GM06990 (cell line): ENCODE measurements at regions not wholly inside any gene's neighbourhood (a gene's known extent, or its start where the extent isn't known, plus 50 kb on each side); places are given as distances from the start of the nearest gene placed in this dataset.

ENCODE experiments used
- DNase-seq: peaks from one replicate; pipeline ENCODE4 v3.0.0-alpha.2; 2011; ENCODE audit not compliant: insufficient read length; ENCODE audit errors: extremely low read depth
- H3K27me3 ChIP-seq: replicated peaks from 2 replicates; pipeline ENCODE4 v1.6.0; 2011; ENCODE audit warnings: low read length; ENCODE audit not compliant: control insufficient read depth, insufficient read depth
- H3K36me3 ChIP-seq: 2 replicates; pipeline ENCODE4 v1.5.1; 2011; ENCODE audit warnings: low read length; ENCODE audit not compliant: control insufficient read depth, insufficient read depth
- H3K4me3 ChIP-seq: replicated peaks from 2 replicates; pipeline ENCODE4 v1.5.1; 2011; ENCODE audit warnings: low read depth, mild to moderate bottlenecking, control low read depth, low read length
- TF ChIP-seq, protein P1 (sequence below): IDR thresholded peaks from 2 replicates; pipeline ENCODE4 v1.5.1; 2011; ENCODE audit warnings: low read length, control low read depth, mild to moderate bottlenecking, inconsistent platforms; ENCODE audit not compliant: insufficient read depth, poor library complexity, severe bottlenecking

DNA sequence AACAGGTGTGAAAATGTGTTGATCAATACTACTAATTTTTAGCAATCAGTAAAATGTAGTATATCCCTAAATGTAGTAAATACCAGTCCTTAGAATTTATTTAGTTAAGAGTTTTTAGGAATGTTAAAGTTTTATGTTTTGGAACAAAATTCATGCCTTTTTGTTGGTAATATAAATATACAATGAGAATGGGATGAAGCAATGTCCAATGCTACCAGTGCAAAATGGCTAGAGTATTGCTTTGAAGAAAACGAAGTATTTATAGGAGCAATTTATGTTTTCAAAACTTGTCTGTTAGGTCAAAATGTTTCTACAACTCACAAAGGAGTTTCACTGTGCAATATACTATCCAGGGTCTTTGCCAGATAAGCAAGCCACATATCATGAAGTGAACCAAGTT lies 851.5 kb downstream of the PCDH18 start:
- Histone ChIP-seq H3K27me3 (no peaks in the 10 kb centered on the region), H3K36me3 (no peaks in the 10 kb centered on the region), H3K4me3 (no peak overlapping the region)
- TF ChIP-seq, protein P1, sequence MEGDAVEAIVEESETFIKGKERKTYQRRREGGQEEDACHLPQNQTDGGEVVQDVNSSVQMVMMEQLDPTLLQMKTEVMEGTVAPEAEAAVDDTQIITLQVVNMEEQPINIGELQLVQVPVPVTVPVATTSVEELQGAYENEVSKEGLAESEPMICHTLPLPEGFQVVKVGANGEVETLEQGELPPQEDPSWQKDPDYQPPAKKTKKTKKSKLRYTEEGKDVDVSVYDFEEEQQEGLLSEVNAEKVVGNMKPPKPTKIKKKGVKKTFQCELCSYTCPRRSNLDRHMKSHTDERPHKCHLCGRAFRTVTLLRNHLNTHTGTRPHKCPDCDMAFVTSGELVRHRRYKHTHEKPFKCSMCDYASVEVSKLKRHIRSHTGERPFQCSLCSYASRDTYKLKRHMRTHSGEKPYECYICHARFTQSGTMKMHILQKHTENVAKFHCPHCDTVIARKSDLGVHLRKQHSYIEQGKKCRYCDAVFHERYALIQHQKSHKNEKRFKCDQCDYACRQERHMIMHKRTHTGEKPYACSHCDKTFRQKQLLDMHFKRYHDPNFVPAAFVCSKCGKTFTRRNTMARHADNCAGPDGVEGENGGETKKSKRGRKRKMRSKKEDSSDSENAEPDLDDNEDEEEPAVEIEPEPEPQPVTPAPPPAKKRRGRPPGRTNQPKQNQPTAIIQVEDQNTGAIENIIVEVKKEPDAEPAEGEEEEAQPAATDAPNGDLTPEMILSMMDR = no peak
- no peak for DNase-seq

DNA sequence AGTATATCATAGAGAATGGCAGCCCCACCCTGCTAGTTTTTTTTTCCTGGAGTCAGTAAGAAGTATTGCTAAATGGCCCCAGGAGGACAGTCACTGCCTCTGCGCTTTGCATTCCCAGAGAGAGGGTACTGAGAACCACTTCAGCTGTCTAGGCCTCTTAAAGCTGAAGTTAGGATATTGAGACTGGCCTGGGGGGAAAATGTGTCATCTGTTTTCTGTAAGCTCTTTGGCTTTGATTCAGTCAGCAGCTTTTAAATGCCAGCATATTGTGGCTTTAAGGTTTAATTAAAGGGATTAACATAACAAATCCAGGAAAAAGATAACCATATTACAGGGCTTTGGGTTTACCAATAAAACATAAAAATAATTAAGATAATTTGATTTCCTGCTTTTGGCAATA lies 852.0 kb downstream of the PCDH18 start:
- no peak for DNase-seq
- H3K4me3 ChIP-seq = no peak overlapping the region
- H3K27me3 ChIP-seq = no peaks in the 10 kb centered on the region
- no peaks in the 10 kb centered on the region for H3K36me3 ChIP-seq
- TF ChIP-seq, protein P1 = no peak

DNA sequence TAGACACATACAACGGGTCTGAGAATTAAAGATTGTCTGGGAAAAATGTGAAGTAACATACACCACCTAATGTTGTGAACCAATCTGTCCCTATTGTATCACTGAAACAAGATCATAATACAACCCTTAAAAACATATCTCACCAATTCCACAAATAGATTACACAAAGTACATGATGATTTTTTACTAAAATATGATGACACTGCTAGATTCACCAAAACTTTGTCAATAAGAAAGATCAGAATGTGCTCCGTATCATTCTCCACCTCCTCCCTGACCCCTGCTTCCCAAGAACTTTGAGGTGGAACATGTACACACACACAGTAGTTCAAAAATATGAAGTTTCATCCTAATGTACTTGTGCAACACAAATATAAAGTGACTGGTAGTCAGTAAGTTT lies 862.0 kb downstream of the PCDH18 start:
- no peaks in the 10 kb centered on the region for H3K36me3 ChIP-seq
- no peak overlapping the region for H3K4me3 ChIP-seq
- TF ChIP-seq, protein P1 = no peak
- no peaks in the 10 kb centered on the region for H3K27me3 ChIP-seq
- DNase-seq = no peak

DNA sequence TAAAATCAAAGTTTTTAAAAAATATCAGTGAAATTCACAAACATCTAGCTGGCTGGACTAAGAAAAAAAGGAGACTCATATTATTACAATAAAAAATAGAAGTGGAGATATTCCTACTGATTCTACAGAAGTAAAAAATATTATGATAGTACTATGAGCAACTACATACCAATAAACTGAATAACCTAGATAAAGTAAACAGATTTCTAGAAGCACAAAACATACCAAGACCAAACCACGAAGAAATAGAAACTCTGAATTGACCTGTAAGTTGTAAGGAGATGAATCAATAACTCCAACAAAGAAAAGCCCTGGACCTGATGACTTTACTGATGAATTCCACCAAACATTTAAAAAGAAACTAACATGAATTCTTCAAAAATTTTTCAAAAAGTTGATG lies 867.3 kb downstream of the PCDH18 start:
- H3K27me3 ChIP-seq = no peaks in the 10 kb centered on the region
- no peak for DNase-seq
- no peak overlapping the region for H3K4me3 ChIP-seq
- no peaks in the 10 kb centered on the region for H3K36me3 ChIP-seq
- TF ChIP-seq, protein P1 = no peak

DNA sequence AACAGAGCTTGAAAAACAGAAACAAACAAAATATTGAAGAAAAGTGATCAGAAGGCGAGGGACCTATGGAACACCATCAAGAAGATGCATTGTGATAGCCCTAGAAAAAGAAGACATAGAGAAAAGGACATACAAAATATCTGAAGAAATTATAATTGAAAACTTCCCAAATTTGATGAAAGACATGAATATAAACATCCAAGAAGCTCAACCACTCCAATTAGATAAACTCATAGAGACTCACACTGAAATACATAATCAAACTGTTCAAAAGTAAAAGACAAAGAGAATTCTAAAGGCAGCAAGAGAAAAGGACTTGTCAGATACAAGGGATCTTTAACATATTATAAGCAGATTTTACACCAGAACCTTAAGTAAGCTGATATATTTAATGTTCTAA lies 869.8 kb downstream of the PCDH18 start:
- Histone ChIP-seq H3K4me3 (no peak overlapping the region), H3K36me3 (no peaks in the 10 kb centered on the region), H3K27me3 (no peaks in the 10 kb centered on the region)
- TF ChIP-seq, protein P1 = no peak
- DNase-seq = no peak
